HK-2 (cell line): ENCODE measurements at regions not wholly inside any gene's neighbourhood (a gene's known extent, or its start where the extent isn't known, plus 50 kb on each side); places are given as distances from the start of the nearest gene placed in this dataset.

Experiments
- DNase-seq: peaks from one replicate; pipeline ENCODE4 v3.0.0-alpha.2; 2018; ENCODE audit not compliant: unreplicated experiment

- no peak for DNase-seq
Measured at GRCh38 chr19:30307191-30307974, 64.8 kb upstream of the ZNF536 start.

- DNase-seq = no peak
Measured at GRCh38 chr19:30309176-30309575, 63.0 kb upstream of the ZNF536 start.

GRCh38 chr19:30309905-30310601 lies 62.1 kb upstream of the ZNF536 start:
- no peak for DNase-seq

- no peak for DNase-seq
Measured at GRCh38 chr19:30310602-30311263, 61.5 kb upstream of the ZNF536 start.

GRCh38 chr19:30311911-30312310 lies 60.3 kb upstream of the ZNF536 start:
- no peak for DNase-seq

- no peak for DNase-seq
Measured at GRCh38 chr19:30312582-30313352, 59.4 kb upstream of the ZNF536 start.

GRCh38 chr19:30313353-30313750 lies 58.8 kb upstream of the ZNF536 start:
- DNase-seq = no peak

- no peak for DNase-seq
Measured at GRCh38 chr19:30314056-30314804, 58.0 kb upstream of the ZNF536 start.

GRCh38 chr19:30314805-30315155 lies 57.4 kb upstream of the ZNF536 start:
- DNase-seq = no peak

GRCh38 chr19:30315159-30315558 lies 57.0 kb upstream of the ZNF536 start:
- no peak for DNase-seq

GRCh38 chr19:30316000-30316491 lies 56.1 kb upstream of the ZNF536 start:
- no peak for DNase-seq

GRCh38 chr19:30316560-30317106 lies 55.6 kb upstream of the ZNF536 start:
- no peak for DNase-seq

GRCh38 chr19:30317403-30317802 lies 54.8 kb upstream of the ZNF536 start:
- no peak for DNase-seq

GRCh38 chr19:30318261-30318660 lies 53.9 kb upstream of the ZNF536 start:
- DNase-seq = no peak

GRCh38 chr19:30318936-30319335 lies 53.2 kb upstream of the ZNF536 start:
- no peak for DNase-seq

- no peak for DNase-seq
Measured at GRCh38 chr19:30319411-30319810, 52.8 kb upstream of the ZNF536 start.

- no peak for DNase-seq
Measured at GRCh38 chr19:30319876-30320275, 52.3 kb upstream of the ZNF536 start.

GRCh38 chr19:30320466-30320865 lies 51.7 kb upstream of the ZNF536 start:
- no peak for DNase-seq

- DNase-seq = no peak
Measured at GRCh38 chr19:30320916-30321315, 51.3 kb upstream of the ZNF536 start.
